SU-DHL-6 (cell line): ENCODE measurements at regions not wholly inside any gene's neighbourhood (a gene's known extent, or its start where the extent isn't known, plus 50 kb on each side); places are given as distances from the start of the nearest gene placed in this dataset.

ENCODE experiments used
- H2AFZ ChIP-seq: fragments of 200-600 bp; sonication (generic); 2 replicates; pipeline ENCODE4 v1.6.1; 2014; ENCODE audit warnings: low read depth, mild to moderate bottlenecking, moderate library complexity, mixed read lengths, antibody characterized with exemption, low read length; ENCODE audit not compliant: severe bottlenecking
- H3F3A ChIP-seq: fragments of 200-600 bp; shearing (Covaris generic); 2 replicates; pipeline ENCODE4 v1.6.0; 2016; ENCODE audit warnings: antibody characterized with exemption, mild to moderate bottlenecking; ENCODE audit not compliant: insufficient read depth
- H3K27ac ChIP-seq: fragments of 200-600 bp; sonication (generic); 2 replicates; pipeline ENCODE4 v1.5.1; 2016; ENCODE audit warnings: low read depth, mild to moderate bottlenecking, low read length, moderate library complexity, mixed read lengths
- H3K27me3 ChIP-seq: fragments of 200-600 bp; sonication (generic), shearing (Covaris generic); 2 replicates; pipeline ENCODE4 v1.6.0; 2014; ENCODE audit warnings: mild to moderate bottlenecking, low read length
- H3K36me3 ChIP-seq: fragments of 200-600 bp; sonication (generic); 2 replicates; pipeline ENCODE4 v1.6.1; 2014; ENCODE audit warnings: mild to moderate bottlenecking, low read length, mixed read lengths
- H3K4me2 ChIP-seq: fragments of 300-600, 200-600 bp; shearing (Covaris generic), sonication (generic); 2 replicates; pipeline ENCODE4 v1.6.0; 2014; ENCODE audit warnings: low read length, low read depth, mild to moderate bottlenecking; ENCODE audit not compliant: poor library complexity, severe bottlenecking
- H3K4me3 ChIP-seq: fragments of 200-600 bp; sonication (generic); 2 replicates; pipeline ENCODE4 v1.5.1; 2014; ENCODE audit warnings: antibody characterized with exemption, low read length, mild to moderate bottlenecking, mixed read lengths; ENCODE audit not compliant: insufficient read depth, poor library complexity, severe bottlenecking
- H3K79me2 ChIP-seq: fragments of 200-600 bp; sonication (generic); 2 replicates; pipeline ENCODE4 v1.6.1; 2014; ENCODE audit warnings: mild to moderate bottlenecking, low read length, moderate library complexity; ENCODE audit not compliant: insufficient read depth
- H3K9ac ChIP-seq: fragments of 200-600 bp; sonication (generic); 2 replicates; pipeline ENCODE4 v1.7.0; 2014; ENCODE audit warnings: mild to moderate bottlenecking, low read length
- H3K9me2 ChIP-seq: fragments of 200-600 bp; sonication (generic); replicated peaks from 2 replicates; pipeline ENCODE4 v1.6.1; 2014; ENCODE audit warnings: low read length; ENCODE audit not compliant: insufficient read depth
- H3K9me3 ChIP-seq: fragments of 200-600 bp; sonication (generic); 2 replicates; pipeline ENCODE4 v1.6.1; 2014; ENCODE audit warnings: low read length, mixed read lengths; ENCODE audit not compliant: insufficient read depth
- H4K20me1 ChIP-seq: fragments of 200-600 bp; sonication (generic); 2 replicates; pipeline ENCODE4 v1.6.1; 2014; ENCODE audit warnings: low read depth, mild to moderate bottlenecking, antibody characterized with exemption, low read length, moderate library complexity, mixed read lengths
- CTCF ChIP-seq: fragments of 200-600 bp; sonication (generic); IDR thresholded peaks from one replicate; pipeline ENCODE4 v1.5.1; 2017; ENCODE audit warnings: antibody characterized with exemption, mild to moderate bottlenecking, low read length, moderate library complexity; ENCODE audit not compliant: insufficient read depth, poor library complexity, severe bottlenecking
- EZH2phosphoT487 ChIP-seq: fragments of 200-600 bp; sonication (generic), shearing (Covaris generic); conservative IDR thresholded peaks from 2 replicates; pipeline ENCODE4 v1.6.1; 2018; ENCODE audit warnings: mild to moderate bottlenecking, antibody characterized with exemption, low read length, moderate library complexity, mixed read lengths

DNA sequence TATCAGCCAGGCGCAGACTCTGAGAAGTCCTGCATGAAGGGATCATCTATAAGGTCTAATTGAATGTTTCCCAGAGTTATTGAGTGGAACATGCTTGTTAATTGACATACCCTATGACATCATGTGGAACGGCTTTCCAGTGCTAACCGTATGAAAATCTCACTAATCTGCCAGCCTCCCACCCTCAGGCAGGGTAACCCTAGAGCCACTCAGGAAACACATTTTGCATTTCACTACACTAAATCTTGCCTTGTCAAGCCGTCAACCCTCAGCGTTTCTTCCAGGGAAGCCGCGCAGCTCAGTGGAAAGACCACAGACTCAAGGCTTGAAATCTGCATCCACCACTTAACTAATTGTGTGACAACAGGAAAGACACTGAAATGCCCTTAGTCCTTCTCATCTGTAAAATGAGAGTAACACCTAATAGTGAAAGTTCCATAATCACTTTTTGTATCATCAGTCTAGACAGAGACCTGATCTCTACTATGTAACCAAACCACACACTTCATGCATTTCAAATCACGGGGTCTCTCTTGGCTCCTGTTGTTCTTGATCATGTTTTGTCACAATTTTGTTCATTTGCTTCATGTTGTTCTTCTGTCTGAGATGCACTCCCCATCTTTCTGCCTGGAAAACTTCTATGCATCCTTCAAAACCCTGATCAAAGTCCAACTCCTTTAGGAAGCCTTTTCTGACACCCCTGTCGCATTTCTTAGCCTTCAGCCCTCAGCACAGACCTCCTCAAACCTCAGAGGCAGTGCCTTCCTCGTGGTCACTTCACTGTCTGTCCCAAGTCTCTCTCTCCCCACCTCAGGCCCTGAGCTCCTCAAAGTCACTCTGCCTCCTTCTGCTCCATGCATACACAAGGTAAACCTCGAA, 246.5 kb downstream of the TOMM20 start:
- H3K27me3 ChIP-seq, result no peaks in the 10 kb centered on the region
- H3F3A ChIP-seq, result no peaks in the 10 kb centered on the region
- H2AFZ ChIP-seq, result no peak overlapping the region
- no peak overlapping the region for H3K9ac ChIP-seq
- H4K20me1 ChIP-seq, result no peaks in the 10 kb centered on the region
- no peak overlapping the region for H3K4me3 ChIP-seq
- no peaks in the 10 kb centered on the region for H3K9me3 ChIP-seq
- TF ChIP-seq EZH2phosphoT487 (no peak), CTCF (no peak)
- no peak overlapping the region for H3K4me2 ChIP-seq
- no peak overlapping the region for H3K27ac ChIP-seq
- H3K9me2 ChIP-seq, result no peaks in the 10 kb centered on the region
- no peaks in the 10 kb centered on the region for H3K79me2 ChIP-seq
- no peaks in the 10 kb centered on the region for H3K36me3 ChIP-seq

DNA sequence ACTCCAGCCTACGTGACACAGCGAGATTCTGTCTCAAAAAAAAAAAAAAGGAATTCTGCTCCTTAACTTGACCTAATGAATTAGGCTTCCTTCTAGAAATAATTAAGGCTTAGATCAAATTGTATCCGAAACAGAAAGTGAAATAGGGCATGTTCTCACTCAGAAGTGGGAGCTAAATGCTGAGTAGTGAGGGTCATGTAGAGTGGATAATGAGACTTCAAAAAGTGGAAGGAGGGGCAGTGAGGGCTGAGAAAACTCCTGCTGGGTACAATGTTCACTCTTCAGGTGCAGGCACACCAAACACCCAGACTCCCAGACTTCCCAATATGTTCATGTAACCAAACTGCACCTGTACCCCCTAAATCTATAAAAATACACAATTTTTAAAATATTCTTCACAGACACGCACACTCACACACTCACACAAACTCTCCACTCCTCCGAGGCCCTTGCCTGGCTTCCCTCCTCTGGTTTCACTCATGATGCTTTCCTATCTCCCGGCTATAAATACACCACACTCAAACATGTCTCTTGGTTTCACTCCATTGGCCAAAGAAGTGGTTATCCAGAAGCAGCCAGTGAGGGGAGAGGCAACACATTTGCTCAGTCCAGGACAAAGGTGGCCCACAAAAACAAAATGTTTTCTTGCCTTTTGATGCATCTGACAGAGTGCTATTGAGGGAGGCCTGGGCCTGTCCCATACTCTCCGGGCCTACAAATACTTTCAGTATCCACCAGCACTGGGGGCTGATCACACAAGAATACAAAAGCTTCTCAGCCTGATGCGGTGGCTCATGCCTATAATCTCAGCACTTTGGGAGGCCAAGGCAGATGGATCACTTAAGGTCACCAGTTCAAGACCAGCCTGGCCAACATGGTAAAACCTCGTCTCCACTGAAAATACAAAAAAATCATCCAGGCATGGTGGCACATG, 249.2 kb downstream of the TOMM20 start:
- TF ChIP-seq CTCF (no peak), EZH2phosphoT487 (no peak)
- H4K20me1 ChIP-seq, result no peaks in the 10 kb centered on the region
- H3K9me2 ChIP-seq, result no peaks in the 10 kb centered on the region
- H3K9ac ChIP-seq, result no peak overlapping the region
- H3K4me3 ChIP-seq, result no peak overlapping the region
- H3K36me3 ChIP-seq, result no peaks in the 10 kb centered on the region
- H3K27me3 ChIP-seq, result no peaks in the 10 kb centered on the region
- no peak overlapping the region for H3K4me2 ChIP-seq
- H3K9me3 ChIP-seq, result no peaks in the 10 kb centered on the region
- H3K79me2 ChIP-seq, result no peaks in the 10 kb centered on the region
- H3K27ac ChIP-seq, result no peak overlapping the region
- H2AFZ ChIP-seq, result no peak overlapping the region
- no peaks in the 10 kb centered on the region for H3F3A ChIP-seq

GRCh38 chr1:234878288-234878687, 250.3 kb downstream of the TOMM20 start:
- no peak for TF ChIP-seq EZH2phosphoT487
- no peak for TF ChIP-seq CTCF
- Histone ChIP-seq H2AFZ (no peak overlapping the region), H3K27ac (no peak overlapping the region), H3K4me3 (no peak overlapping the region), H3K79me2 (no peaks in the 10 kb centered on the region), H3K4me2 (no peak overlapping the region), H3K9me3 (no peaks in the 10 kb centered on the region), H3K9ac (no peak overlapping the region), H3K9me2 (no peaks in the 10 kb centered on the region), H3F3A (no peaks in the 10 kb centered on the region), H3K36me3 (no peaks in the 10 kb centered on the region), H3K27me3 (no peaks in the 10 kb centered on the region), H4K20me1 (no peaks in the 10 kb centered on the region)
